Amniotic stem cell (primary cell): ENCODE measurements at regions not wholly inside any gene's neighbourhood (a gene's known extent, or its start where the extent isn't known, plus 50 kb on each side); places are given as distances from the start of the nearest gene placed in this dataset.
"Not testable (repeated sequence)": the region's sequence is repeated elsewhere in the genome, so short reads cannot be mapped to it uniquely, and the experiment has no call there.

Experiments used
- DNase-seq: peaks from one replicate; lab custom pipeline; 2025; lab: John Stamatoyannopoulos, UW

GRCh38 chr12:47373554-47374150, 293.9 kb upstream of the AMIGO2 start:
- no peak for DNase-seq

DNA sequence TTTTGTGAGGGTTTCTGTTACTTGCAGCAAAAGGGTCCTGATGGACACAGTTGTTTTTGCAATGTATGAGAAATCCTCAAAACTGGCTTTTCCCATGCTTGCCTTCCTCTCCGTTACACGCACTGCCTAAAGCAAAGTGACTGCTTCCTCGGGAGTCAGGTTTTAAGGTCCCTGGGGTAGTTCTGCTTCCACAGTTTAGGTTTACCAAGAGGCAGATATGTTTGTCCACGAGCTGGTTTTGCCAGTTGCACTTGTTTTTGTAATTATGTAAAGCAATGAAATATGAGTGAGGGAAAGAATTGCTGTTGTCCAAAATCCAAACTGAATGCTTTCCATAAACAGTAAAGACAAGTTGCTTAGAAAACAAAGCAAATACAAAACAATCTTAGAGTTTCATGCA, 290.7 kb upstream of the AMIGO2 start:
- DNase-seq = no peak

- DNase-seq = no peak
Observed at GRCh38 chr12:47369085-47369484, 289.3 kb upstream of the AMIGO2 start.

GRCh38 chr12:47367912-47368537, 288.3 kb upstream of the AMIGO2 start:
- no peak for DNase-seq

GRCh38 chr12:47366579-47366978, 286.8 kb upstream of the AMIGO2 start:
- no peak for DNase-seq

DNA sequence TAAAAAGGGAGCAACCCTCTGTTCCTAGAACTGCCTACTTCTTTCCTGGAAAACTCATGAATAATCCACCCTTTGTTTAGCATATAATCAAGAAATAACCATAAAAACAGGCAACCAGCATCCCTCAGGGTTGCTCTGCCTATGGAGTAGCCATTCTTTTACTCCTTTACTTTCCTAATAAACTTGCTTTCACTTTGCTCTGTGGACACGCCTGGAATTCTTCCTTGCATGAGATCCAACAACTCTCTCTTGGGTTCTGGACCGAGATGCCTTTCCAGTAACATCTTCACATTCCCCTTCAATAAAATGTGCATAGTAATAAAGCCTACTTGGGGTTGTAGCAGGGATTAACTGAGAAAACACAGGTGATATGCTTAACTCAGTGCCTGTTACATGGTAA, 286.4 kb upstream of the AMIGO2 start:
- no peak for DNase-seq

DNA sequence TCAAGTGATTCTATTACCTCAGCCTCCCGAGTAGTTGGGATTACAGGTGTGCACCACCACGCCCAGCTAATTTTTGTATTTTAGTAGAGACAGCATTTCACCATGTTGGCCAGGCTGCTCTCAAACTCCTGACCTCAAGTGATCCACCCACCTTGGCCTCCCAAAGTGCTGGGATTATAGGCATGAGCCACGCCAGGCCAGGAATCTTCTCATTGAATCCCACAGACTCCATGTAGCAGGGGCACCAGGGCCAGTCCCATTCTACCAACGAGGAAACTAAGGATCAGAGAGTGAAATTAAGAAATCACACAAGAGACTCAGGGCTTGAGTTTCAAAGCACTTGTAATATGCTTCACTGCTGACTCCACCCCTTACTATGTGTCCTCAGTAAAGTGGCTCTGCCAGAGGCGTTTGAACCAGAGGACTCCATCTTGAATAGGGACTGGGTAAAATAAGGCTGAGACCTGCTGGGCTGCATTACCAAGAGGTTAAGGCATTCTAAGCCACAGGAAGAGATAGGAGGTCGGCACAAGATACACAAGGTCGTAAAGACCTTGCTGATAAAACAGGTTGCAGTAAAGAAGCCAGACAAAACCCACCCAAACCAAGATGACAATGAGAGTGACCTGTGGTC, 285.8 kb upstream of the AMIGO2 start:
- not testable (repeated sequence) for DNase-seq

DNA sequence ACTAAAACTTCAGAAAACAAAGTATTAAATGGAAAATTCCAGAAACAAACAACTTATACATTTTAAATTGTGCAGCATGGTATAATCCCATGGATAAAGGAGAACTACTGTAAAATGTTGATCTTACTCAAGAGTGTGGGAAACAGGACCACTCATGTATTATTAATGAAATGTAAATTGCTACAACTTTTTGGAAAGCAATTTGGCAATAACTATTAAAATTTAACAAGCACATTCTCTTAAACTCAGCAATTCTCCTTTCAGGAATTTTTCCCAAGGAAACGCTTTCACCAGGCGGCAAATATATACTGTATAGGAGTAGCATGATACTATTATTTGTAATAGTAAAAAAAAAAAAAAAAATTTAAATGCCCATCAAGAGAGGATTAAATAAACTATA, 284.5 kb upstream of the AMIGO2 start:
- no peak for DNase-seq

- DNase-seq = no peak
Observed at GRCh38 chr12:47362126-47362705, 282.5 kb upstream of the AMIGO2 start.

DNA sequence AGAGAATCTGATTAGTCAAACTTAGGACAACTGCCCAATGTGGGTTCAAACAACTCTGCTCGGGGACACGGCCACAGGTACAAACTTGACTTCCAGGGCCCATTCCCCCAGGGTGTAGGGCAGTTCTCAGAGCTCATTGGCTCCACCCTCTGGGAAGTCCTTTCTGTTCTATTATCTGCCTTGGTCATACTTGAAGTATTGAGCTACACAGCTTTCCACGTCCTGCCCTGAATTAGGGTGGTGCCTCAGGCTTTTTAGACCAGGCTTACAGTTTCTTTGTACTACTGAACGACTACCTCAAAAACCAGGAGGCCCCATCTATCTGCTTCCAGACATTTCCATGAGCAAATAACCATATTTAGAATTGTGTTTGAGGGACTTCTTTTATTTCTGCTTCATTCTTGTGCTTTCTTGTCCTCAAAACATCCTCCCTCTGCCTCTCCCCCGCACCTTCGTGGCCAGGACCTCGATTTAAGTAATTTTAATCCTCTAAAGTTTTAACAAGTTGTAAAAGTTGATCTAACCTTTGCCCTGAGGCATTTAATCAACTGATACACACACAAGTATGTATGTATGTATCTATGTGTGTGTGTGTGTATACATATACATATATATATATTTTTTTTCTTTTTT, 281.7 kb upstream of the AMIGO2 start:
- no peak for DNase-seq

DNA sequence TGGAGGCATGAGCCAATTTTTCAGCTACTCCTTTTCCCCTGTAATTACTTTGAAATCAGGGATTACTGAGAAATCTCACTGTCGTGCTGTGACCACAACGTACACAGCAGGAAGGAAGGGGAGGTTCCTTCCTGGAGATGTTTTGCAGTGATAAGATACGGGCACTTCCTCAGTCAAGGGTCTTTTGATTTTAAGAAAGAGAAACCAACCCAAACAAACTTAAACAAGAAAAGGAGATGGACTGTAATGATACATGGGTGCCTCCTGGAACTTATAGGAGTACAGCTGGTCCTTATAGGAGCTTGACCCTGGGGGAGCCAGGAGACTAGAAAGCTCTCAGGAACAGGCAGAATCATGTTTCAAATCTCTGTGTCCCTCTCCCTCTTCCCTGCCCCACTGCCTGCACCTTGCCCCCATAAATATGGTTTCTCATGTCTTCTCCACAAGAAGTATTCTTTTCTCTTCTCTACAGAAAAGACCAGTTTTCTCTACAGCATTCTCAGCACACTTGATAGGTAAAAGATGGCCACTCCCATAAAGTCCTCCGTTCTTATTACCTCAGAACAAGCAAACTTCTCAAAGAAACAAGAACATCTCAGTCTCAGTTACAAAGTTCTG, 281.1 kb upstream of the AMIGO2 start:
- DNase-seq = no peak

- DNase-seq = no peak
Observed at GRCh38 chr12:47360093-47360480, 280.3 kb upstream of the AMIGO2 start.

DNA sequence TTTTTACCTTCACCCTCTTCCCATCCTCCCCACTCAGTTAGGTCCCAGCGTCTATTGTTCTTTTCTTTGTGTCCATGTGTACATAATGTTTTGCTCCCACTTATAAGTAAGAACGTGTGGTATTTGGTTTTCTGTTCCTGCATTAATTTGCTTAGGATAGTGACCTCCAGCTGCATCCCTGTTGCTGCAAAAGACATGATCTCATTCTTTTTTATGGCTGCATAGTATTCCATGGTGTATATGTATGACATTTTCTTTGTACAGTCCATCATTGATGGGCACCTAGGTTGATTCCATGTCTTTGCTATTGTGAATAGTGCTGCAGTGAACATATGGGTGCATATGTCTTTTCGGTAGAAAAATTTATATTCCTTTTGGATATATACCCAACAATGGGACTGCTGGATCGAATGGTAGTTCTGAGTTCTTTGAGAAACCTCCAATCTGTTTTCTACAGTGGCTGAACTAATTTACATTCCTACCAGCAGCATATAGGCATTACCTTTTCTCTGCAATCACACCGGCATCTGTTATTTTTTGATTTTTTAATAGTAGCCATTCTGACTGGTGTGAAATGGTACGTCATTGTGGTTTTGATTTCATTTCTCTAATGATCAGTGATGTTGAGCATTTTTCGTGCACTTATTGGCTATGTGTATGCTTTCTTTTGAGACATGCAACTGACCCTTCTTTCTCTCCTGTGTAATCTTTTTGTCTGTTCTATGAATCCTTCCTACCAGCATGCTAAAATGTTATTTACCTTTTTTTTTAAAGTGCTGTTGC, 279.7 kb upstream of the AMIGO2 start:
- DNase-seq = no peak

- DNase-seq = not testable (repeated sequence)
Observed at GRCh38 chr12:47357006-47357405, 277.2 kb upstream of the AMIGO2 start.

DNA sequence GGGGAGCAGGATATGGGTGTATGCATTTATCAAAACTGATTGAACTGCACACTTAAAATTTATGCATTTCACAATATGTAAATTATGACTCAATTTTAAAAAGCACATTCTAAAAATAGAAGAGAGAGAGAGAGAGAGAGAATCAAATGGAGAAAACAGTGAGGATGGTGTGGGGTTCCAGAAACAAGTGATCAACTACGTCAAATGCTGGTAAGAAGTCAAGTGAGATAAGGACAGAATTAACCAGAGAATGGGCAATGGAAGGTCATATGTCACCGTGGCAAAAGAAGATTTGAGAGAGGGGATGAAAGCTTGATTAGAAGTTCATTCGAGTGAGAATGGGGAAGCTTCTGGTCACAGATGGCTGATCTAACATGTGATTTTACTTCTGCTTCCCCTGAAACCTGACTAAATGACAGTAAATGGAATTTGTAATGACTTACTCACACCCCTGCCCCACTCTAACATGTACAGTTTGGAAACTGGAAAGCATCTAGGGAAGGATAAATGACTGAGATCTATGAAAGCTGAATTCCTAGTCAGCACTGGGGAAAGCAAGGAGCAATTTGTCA, 276.5 kb upstream of the AMIGO2 start:
- no peak for DNase-seq

DNA sequence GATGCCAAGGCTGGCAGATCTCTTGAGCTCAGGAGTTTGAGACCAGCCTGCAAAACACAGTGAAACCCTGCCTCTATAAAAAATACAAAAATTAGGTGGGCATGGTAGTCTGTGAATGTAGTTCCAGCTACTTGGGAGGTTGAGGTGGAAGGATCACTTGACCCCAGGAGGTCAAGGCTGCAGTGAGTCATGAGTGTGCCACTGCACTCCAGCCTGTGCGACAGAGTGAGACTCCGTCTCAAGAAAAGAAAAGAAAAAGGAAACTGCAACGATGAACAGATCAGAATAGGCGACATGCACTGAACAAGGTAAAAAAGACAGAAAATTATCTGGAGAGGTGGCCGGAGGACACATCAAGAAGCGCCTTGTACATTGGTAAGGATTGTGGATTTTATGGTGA, 273.7 kb upstream of the AMIGO2 start:
- DNase-seq = no peak

GRCh38 chr12:47352067-47352466, 272.3 kb upstream of the AMIGO2 start:
- DNase-seq = no peak

DNA sequence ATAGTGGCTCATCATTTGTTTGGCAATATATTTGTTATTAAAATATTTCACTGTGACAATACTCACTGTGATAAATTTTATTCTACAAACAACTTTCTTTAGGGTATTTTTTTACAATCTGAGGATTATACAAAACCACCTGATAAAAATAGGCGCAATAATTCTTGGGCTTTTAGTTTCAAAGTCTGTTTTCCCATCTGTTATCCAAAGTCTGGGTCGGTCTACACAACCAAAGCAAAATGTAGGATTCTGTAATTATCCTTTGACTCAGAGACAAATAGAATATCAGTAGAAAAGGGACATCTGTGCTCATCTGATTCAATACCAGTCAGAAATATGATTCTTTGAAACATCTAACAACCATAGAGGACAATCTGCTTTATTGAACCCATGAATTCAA, 271.8 kb upstream of the AMIGO2 start:
- no peak for DNase-seq

GRCh38 chr12:47350062-47350408, 270.3 kb upstream of the AMIGO2 start:
- DNase-seq = no peak

GRCh38 chr12:47349137-47350061, 269.6 kb upstream of the AMIGO2 start:
- no peak for DNase-seq
